T-helper 9 cell (primary cell): ENCODE measurements at regions not wholly inside any gene's neighbourhood (a gene's known extent, or its start where the extent isn't known, plus 50 kb on each side); places are given as distances from the start of the nearest gene placed in this dataset.
"Not testable (repeated sequence)": the region's sequence is repeated elsewhere in the genome, so short reads cannot be mapped to it uniquely, and the experiment has no call there.

Experiments used
- DNase-seq: peaks from one replicate; pipeline ENCODE4 v3.0.0-alpha.2; 2020

DNA sequence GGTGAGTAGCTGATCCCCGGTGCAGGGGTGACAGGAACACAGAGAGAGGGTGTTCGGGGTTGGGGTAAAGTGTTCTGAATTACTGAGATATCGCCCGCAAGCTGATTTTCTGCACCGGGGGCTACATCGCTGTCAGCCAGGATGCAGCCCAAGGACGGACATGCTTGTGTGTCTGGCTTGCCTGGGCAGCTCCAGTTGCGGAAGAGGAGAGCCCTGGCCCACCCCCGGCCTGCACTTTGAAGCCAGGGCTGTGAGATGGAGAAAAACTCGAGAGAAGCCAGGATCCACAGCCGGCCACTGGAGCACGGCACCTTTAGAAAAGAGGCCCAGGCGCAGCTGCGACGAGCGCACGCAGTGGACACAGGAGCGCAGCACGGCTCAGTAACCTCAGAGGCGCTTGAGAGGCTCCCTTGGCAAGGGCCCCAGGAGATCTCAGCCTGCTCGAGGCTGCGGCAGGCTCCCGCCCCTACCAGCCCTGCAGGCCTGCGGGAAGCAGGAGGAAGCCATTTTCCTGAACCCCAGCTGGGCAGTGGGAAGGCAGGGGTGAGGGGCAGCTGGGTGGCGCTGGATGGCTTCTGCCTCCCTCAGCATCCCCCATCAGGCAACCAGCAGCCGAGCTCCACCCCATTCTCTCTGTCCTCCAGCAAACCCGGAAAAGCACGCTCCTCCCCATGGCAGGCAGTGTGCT, 59.2 kb downstream of the C9orf50 start:
- no peak for DNase-seq

DNA sequence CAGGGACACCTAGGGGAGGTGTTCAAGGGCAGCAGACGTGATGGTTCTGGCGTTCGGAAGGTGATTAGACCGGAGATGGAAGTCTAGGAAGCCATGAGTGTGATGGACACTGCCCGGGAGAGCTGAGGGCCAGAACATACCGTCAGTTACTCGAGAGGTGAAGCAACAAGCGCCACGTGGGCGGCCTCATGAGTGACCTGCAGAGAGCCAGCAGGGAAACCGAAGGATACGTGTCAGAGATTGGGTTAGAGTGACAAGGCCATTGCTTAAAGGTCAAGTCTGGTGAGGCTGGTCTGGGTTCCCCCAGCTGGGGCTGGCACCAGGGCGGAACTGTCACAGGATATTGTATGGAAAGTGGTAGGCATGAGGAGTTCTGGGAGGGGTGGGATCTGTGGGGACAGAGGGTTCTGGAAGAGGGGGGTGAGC, 60.0 kb downstream of the C9orf50 start:
- no peak for DNase-seq

DNA sequence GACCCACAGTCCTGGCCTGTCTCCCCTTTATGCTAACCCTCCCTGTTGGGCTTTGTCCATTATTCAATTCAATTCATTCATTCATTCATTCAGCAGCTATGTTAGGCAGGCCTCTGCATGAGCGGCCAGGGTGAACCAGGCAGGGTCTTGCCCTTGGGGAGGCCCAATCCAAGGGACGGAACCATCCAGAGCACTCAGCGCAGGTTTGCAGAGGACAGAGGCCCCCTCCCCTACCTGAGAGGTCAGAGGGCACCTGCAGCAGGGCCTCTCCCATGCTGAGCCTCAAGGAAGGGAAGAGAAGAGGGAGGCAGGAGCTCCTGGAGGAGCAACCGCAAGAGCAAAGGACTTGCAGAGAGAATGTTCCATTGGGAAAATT, 61.4 kb downstream of the C9orf50 start:
- no peak for DNase-seq

DNA sequence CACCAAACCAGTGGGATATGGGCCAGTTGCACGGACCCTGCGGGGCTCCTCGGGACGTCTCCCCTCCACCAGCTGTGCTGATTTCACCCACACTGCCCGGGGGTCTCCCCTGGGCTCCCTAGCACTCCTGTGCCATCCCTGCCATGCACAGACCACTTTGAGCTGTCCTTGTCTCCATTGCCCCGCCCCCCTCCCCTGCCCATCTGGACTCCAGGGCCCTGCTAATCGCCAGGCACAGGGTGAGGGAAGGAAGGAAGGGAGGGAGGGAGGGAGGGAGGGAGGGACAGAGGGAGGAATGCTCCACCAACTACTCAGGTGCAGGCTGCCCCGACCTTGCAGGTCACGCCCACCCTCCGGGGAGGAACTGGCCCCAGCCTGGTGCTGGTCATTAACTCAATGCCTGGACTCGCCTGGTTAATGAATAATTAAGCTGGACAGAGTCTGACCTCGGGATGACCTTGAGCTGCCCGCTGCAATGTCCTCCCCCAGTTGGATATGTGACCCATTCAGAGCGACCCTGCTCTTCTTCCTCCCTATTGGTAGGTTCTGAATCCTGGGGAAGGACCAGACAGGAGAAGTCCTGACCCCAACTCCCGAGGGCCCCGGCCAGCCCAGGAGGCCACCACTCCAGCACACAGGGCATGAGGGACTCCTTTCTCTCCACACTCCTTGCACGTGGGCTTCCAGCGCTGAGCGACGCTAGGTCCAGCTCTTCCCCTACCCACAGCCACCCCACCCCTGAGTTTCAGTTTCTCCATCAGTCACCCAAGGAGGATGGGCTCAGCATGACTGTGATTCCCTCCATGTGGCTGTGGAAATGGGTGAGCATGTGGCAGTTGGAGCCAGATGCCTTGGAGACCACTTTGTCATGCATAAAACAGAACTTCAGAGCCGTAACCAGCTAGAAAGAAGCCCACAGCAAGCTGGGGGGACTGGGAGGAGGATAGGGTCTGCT, 62.1 kb downstream of the C9orf50 start:
- DNase-seq, result no peak

- DNase-seq, result no peak
Observed at GRCh38 chr9:129558063-129558550, 62.8 kb downstream of the C9orf50 start.

DNA sequence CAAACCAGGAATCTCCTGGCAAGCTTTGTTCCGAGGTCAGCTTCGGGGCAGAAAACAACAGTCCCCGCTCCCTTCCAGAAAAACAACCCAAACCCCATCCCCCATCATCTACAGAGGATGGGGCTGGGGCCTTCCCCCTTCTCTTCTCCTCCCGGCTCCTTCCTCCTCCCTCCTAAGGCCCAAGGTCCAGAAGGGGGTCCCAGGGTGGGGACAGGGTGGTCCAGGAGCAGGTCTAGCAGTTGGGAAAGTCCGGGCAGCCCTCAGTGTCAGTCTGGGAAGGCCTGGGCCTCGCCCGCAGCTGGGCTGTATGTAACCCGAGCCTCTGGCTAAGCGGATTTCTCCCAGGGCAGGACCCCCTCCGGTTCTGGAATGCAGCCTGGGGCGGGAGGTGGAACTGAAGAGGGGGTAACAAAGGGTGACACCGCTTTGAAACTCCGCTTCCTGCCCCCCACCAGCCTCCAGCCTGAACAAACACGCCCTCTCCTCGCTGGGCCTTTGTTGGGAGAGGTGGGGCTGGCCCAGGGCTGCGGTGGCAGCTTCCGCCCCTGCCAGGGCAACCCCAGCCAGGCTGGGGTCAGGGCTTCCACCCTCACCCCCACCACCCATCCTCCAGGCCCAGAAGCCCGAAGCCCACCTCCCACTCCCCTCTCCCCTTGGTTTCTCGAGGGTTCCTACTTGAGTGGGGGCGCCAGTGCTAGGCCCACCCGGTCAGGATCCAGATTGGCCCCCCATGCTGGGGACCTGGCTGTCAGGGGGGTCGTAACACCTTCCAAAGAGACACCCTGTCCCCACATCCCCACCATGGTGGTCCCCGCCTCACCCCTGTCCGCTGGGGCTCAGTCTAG, 63.5 kb downstream of the C9orf50 start:
- no peak for DNase-seq

DNA sequence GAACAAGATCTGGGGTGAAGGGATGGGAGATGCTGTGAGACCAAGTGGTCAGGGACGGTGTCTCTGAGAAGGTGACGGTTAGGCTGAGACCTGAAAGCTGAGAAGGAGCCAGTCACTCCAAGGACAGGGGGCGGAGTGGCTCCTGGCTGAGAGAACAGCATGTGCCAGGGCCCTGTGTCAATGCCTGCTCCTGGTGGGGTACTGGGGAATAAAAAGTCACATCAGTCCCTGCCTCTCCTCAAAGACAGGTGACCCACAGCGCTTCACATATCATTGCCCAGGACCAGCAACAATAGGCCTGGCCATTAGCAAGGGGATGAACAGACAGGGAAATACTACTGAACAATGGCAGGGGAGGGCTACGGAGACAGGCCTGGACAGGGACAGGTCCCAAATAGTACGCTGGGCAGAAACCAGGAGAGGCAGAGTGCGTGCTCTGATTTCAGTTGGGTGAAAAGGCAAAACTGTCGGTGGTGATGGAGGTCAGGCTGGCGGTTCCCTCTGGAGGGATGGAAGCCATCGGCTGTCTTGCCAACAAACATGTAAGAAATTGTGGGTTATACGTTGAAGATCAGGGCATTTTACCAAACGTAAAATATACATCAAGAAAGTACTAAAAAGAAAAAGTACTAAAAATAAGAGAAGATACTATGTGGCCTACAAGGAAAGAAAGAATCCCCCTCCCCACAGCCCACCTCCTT, 64.3 kb downstream of the C9orf50 start:
- DNase-seq, result no peak

DNA sequence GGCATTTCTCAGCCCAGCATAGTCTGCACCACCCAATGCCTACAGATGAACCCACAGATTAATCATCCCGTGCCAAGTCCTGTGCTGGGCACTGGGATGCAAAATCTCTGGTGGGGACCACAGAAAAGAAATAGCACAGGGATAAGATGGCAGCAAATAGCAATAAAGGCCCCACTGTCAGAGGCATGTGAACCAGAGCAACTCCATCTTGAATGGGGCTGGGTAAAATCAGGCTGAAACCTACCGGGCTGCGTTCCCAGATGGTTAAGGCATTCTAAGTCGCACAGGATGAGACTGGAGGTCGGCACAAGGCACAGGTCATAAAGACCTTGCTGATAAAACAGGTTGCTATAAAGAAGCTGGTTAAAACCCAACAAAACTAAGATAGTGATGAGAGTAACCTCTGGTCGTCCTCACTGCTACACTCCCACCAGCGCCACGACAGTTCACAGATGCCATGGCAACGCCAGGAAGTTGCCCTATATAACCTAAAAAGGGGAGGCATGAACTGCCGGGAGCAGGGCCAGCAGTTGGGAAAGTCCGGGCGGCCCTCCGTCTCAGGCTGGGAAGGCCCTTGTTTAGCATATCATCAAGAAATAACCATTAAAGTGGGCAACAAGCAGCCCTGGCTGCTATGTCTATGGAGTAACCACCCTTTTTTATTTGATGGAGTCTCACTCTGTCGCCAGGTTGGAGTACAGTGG, 65.2 kb downstream of the C9orf50 start:
- DNase-seq, result no peak

GRCh38 chr9:129554649-129555048, 66.3 kb downstream of the C9orf50 start:
- no peak for DNase-seq

DNA sequence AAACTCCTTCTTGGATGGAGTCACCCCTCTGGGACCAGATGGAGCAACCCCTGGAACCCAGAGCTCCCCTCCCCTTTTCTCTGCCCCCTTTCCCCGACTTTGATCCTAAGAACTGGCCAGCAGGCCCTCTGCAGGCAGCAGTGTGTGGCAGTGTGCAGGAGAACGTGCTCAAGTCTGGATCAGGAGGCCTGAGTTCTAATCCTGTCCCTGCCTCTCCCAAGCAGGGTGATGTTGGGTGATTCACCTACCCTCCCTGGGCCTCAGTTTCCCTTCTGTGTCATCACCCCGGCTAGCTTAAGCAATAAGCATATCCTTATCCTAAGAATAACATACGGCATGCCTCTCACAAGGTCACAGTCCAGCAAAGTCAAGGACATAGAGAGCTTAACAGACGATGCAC, 67.6 kb downstream of the C9orf50 start:
- DNase-seq, result no peak

DNA sequence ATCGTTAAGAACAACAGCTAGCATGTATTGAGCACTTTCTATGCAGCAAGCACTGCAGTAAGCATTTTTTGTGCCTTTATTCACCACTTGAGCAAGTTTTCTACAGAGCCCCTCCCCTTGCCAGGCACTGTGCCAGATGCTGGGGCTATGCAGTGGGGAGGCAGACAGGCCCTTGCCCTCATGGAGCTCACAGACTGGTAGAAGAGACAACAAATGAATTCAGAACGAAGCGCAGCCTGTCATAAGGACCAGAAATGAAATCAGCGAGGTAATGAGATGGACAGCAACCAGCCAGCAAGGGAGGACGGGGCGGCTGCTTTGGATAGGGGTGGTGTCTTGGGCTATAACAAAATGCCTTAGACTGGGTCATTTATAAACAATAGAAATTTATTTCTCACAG, 68.8 kb downstream of the C9orf50 start:
- DNase-seq, result no peak

DNA sequence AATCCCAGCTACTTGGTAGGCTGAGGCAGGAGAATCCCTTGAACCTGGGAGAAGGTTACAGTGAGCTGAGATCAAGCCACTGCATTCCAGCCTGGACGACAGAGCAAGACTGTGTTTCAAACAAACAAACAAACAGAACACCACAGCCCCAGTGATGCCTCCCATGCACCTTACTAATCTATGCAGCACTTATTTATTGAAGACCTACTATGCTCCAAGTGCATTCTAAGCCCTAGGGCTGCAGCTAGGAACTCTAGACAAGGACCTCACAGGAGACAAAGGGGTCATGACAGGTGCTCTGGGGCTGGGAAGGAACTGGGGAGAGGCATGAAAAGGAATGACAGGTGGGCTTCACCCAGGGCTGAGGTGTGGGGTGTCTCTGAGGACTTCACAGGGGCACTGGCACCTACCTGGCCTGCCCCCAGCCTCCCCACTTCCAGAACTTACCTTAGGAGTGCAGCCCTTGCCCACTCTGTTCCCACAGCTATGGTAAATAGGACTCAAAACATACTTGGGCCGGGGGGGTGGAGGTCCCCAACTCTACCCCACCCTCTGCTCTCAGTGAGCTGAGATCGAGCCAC, 69.4 kb downstream of the C9orf50 start:
- no peak for DNase-seq

DNA sequence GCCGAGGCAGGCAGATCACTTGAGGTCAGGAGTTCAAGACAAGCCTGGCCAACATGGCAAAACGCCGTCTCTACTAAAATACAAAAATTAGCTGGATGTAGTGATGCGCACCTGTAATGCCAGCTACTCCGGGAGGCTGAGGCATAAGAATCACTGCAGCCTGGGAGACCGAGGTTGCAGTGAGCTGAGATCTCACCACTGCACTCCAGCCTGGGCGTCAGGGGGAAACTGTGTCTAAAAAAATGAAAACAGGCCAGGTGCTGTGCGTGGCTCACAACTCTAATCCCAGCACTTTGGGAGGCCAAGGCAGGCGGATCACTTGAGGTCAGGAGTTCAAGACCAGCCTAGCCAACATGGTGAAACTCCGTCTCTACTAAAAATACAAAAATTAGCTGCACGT, 69.9 kb downstream of the C9orf50 start:
- not testable (repeated sequence) for DNase-seq

GRCh38 chr9:129550199-129550839, 70.6 kb downstream of the C9orf50 start:
- no peak for DNase-seq

GRCh38 chr9:129549684-129550083, 71.2 kb downstream of the C9orf50 start:
- no peak for DNase-seq

DNA sequence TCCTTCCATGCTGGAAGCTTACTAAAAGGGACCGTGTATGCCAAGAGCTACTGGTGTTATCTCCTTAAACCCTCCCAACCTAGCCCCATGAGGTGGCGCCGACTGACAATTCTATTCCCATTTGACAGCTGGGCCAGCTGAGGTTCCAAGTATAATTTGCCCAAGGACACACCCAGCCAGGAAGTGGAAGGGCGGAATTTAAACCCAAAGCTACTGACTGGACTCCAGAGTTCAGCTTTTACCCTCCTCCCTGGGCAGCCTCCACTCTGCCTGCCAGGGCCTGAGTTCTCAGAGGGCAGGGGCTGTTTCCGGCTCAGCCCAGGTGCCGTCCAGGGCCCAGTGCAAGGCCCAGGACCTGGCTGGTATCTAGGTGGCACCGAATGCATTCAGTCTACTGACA, 71.8 kb downstream of the C9orf50 start:
- no peak for DNase-seq

DNA sequence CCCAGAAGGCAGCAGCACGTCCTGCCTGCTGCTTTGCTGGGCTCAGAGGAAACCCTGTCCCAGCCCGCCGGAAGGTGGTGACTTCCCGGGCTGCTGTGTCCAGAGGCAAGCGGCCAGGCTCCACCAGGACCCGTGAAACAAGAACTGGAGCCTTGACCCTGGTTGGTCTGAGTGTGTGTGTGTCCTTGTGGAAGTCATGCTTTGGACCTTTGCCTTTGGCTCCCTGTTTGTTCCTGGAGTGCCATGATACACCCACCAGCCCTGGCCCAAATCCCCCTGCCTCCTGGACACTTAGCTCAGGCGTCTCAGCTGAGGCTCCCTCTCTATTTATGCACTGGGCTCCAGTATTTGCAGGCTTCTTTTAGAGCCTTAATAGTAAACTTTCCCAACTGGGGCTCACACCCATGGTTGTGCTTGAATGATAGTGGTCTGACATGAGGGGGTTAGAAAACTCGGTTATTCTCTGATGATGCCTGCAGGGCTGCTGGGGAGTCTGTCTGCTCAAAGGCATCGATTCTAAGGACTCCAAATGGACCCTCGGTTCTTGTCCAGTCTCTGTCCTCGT, 72.2 kb downstream of the C9orf50 start:
- DNase-seq, result no peak

- DNase-seq, result no peak
Observed at GRCh38 chr9:129547869-129548570, 72.9 kb downstream of the C9orf50 start.

DNA sequence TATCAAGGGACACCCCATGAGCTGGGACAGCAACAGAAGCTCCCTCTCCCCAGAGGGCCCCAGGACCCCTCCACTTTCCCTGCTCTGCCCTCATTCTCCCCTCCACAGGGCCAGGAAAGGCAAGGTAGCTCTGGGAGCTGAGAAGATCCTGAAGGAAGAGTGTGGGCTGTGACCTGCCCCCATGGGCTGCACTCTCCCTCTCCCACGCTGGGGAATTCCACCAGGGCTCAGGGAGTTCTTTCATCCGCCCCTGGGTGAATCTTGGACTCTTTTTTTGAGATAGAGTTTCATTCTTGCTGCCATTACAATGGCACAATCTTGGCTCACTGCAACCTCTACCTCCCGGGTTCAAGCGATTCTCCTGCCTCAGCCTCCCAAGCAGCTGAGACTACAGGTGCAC, 73.8 kb downstream of the C9orf50 start:
- no peak for DNase-seq

DNA sequence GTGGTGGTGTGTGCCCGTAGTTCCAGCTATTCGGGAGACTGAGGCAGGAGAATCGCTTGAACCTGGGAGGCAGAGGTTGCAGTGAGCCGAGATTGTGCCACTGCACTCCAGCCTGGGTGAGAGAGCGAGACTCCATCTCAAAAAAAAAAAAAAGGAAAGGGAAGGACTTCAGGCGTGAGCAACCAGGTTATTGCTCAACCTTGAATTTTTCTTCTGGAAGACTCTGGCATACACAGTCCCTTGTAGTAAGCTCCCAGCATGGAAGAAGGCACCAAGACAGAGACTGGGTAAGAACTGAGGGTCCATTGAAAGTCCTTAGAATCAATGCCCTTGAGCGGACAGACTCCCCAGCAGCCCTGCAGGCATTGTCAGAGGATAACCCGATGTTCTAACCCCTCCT, 75.0 kb downstream of the C9orf50 start:
- not testable (repeated sequence) for DNase-seq
